HPDE6-E6E7 (cell line): ENCODE measurements at regions not wholly inside any gene's neighbourhood (a gene's known extent, or its start where the extent isn't known, plus 50 kb on each side); places are given as distances from the start of the nearest gene placed in this dataset.

Experiments used
- DNase-seq: peaks from one replicate; pipeline ENCODE4 v3.0.0; 2011; ENCODE audit warnings: missing footprints; ENCODE audit errors: extremely low spot score

GRCh38 chr2:126827371-126827770 lies 71.3 kb upstream of the TEX51 start:
- DNase-seq, result no peak

- DNase-seq, result no peak
Observed at GRCh38 chr2:126828051-126828450, 70.6 kb upstream of the TEX51 start.

DNA sequence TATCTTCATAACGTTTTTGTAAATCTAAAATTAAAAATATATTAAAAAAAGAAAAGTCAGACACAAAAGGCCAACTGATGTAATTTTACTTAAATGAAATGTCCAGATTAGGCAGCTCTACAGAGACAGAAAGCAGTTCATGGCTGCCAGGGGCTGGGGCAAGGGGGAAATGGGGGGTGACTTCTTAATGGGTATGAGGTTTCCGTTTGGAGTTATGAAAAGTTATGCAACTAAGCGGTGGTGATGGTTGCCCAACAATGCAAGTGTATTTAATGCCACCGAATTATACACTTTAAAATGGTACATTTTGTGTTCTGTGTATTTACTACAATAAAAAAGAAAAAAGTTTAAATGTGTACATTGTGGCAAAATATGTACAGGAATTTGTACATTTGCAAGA lies 70.2 kb upstream of the TEX51 start:
- DNase-seq, result no peak

DNA sequence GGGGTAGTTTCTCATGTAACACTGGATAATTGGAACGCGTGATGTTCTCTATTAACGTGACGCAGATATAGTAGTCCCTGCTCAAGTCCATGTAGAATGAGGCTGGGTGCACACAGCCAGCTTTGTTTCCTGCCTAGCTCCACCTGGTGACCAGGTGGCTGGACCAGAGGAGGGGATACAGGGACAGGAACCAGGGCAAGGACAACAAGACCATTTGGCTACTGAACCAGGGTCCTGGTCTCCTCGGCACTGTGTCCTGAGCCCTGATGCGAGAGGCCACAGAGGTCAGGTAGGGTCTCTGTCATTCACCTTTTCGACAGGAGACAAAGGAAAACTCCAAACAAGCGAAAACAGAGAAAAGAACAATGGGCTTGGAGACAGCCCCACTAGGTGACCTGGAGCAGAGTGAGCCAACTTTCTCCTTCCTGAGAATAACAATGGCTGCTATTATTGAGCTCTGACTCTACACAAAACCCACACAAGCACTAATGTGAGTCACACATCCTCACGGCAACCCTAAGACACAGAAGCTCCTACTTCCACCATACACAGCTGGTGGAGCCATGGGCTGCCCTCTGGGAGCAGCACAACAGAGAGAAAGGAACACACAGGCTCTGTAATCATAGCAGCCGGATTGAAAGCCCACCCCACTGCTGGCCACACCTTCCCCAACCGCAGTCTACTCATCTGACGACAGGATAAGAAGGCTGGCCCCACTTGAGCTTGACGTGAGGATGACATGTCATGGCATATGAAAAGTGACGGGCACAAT lies 67.3 kb upstream of the TEX51 start:
- DNase-seq, result no peak

DNA sequence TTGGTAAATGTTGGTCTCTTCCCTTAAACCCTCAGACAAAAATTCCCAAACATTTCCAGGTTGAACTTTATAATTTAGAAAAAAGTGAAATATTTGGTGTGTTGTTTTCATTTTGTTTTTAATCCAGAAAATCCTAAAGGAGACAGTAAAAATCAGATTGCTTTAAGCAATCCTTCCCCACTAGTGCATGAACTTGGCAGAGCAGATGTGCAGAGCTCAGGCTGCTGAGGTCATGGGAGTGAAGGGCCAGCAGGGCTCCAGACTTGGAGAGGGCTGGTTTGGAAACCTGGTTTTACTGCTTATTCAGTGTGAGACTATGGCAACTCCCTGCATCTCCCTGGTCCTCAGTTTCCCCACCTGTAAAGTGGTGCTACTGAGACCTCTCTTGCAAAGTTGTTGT lies 66.7 kb upstream of the TEX51 start:
- no peak for DNase-seq

GRCh38 chr2:126832757-126833156 lies 65.9 kb upstream of the TEX51 start:
- DNase-seq, result no peak

DNA sequence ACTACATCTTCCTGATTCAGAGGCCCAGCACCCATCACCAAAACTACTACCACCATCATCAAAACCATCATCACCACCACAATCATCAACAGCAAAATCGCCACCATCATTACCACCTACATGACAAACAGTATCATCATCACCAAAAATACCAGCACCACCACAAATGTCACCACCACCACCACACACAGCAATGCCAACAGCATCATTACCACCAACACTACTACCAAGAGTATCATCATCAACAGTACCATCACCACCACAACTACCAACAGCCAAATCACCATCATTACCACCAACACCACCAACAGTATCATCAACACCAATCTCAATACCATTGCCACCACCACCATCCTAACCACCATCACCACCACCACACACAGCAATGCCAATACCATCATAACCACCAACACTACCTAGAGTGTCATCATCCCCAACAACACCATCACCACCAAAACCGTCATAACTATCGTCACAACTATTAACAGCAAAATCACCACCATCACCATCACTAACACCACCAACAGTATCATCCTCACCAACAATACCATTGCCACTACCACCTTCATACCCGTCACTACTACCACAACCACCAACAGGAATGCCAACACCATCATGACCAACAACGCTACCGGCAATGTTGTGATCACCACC lies 64.6 kb upstream of the TEX51 start:
- no peak for DNase-seq

GRCh38 chr2:126835261-126835660 lies 63.4 kb upstream of the TEX51 start:
- no peak for DNase-seq

GRCh38 chr2:126835831-126836230 lies 62.9 kb upstream of the TEX51 start:
- DNase-seq, result no peak

DNA sequence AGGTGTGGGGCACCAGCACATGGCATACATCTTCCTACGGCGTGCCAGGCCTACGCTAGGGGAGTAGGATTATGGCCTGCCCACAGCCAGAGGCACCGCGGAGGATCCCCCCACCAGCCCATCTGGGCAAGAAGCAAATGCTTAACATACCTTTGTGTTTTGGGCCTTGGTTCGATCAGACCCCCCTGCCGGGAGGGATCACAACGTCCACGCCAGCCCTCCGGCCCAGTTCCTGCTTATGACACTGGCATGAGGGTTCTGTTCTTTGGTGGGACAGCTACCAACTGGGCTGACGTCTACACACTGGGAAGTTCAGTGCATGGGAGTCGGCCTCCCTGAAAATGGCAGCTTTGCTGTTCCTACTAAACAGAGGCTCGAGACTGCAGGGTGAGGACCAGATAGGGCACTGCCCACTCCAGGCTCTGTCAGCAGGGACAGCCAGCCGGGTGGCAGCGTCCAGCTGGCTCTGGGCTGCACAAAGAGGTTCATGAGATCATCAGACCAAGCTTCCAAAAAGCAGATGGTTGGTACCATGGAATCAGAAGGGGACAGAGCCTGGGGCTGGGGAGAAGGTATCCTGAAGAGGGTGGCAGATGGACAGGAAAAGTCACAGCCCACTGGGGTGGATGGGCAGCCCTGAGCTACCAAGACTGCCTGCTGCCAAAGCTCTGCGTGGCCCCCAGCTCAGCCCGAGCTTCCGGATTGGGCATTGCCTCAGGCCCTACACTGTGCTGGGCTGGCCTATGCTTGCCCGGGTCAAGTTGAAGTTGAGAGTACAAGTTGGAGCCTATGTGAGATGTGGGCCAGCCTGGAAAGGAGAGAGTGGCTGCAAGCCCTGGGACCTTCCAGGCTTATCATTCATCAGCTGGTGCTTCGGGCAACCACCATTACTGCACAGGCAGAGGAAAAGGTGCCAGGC lies 61.7 kb upstream of the TEX51 start:
- no peak for DNase-seq

DNA sequence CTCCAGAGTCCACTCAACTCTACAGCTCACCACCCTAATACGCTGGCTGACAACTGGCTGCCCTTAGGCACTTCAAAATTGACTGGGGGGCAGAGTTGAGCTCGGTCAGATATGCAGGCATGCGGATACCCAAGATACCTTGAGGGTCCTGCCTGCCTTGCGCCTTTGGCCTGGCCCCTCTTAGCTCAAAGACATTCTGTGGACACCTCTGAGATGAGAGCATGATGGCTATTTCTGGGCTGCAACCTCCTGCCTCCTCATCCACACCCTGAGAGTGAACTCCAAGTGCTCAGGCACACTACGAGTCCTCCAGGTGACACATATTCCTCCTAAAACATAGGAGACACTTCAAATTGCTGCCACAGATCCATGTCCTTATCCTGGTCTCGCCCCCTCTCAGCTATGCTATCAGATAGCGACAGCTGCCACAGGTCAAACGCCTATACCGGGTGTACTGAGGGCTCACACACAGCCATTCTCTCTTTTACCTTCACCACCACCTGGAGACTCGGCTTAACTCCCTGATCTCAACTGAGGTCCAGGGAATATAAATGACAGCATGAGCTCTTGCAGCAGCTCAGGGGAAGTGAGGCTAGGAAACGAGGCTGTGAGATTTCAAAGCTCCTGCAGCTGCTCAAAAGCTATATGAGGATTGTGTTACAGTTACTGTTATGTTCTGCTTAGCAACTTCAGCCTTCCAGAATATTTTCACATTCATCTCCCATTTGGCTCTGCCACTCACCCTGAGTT lies 60.5 kb upstream of the TEX51 start:
- no peak for DNase-seq

- no peak for DNase-seq
Observed at GRCh38 chr2:126838716-126838985, 60.0 kb upstream of the TEX51 start.

- DNase-seq, result no peak
Observed at GRCh38 chr2:126839796-126840195, 58.9 kb upstream of the TEX51 start.

DNA sequence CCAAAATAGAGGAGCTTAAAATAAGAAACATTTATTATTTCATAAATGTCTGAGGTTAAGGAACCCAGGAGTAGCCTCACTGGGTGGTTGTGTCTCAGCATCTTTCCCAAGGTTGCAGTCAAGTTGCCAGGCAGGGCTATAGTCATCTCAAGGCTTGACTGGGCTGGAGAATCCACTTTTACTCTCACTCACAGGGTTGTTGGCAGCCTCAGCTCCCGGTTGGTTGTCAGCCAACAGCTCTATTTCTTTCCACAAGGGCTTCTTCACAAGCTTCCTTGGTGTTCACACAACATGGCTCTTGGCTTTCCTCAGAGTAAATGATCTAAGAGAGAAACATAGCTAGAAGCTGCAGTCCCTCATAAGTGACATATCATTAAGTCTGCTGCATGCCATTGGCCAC lies 55.6 kb upstream of the TEX51 start:
- DNase-seq, result no peak

- DNase-seq, result no peak
Observed at GRCh38 chr2:126846241-126846640, 52.4 kb upstream of the TEX51 start.
